A673 (cell line): ENCODE measurements at regions not wholly inside any gene's neighbourhood (a gene's known extent, or its start where the extent isn't known, plus 50 kb on each side); places are given as distances from the start of the nearest gene placed in this dataset.

Experiments used
- BruUV-seq: library from RNA; stranded (reverse); fragments of 400-500 nt; replicated peaks from 2 replicates; lab custom pipeline; 2021; lab: Mats Ljungman, UMichigan
- CTCF ChIA-PET: fragments of 300-600 bp; sonication (Branson Sonifier 250); formaldehyde crosslinking; loops from one replicate; lab custom pipeline; 2022; ENCODE audit warnings: antibody characterized with exemption; lab: Charles Lee
- POLR2A ChIA-PET: fragments of 300-600 bp; sonication (Branson Sonifier 250); formaldehyde crosslinking; loops from one replicate; lab custom pipeline; 2022; ENCODE audit warnings: antibody characterized with exemption; ENCODE audit not compliant: low non-redundant PET; lab: Charles Lee
- DNase-seq: peaks from one replicate; pipeline ENCODE4 v3.0.0-alpha.2; 2015; ENCODE audit warnings: low spot score
- H3K27ac ChIP-seq: fragments of 200-600 bp; sonication (generic); 2 replicates; pipeline ENCODE4 v1.5.1; 2016; ENCODE audit warnings: mixed run types, low read depth, mild to moderate bottlenecking, mixed read lengths, antibody characterized with exemption, low read length; ENCODE audit not compliant: poor library complexity, severe bottlenecking
- H3K27me3 ChIP-seq: fragments of 200-600 bp; sonication (generic); replicated peaks from 2 replicates; pipeline ENCODE4 v1.6.1; 2017; ENCODE audit warnings: mixed run types, low read depth, mild to moderate bottlenecking, mixed read lengths, antibody characterized with exemption, low read length; ENCODE audit not compliant: insufficient read depth, poor library complexity
- H3K36me3 ChIP-seq: fragments of 200-600 bp; sonication (generic); 2 replicates; pipeline ENCODE4 v1.6.1; 2016; ENCODE audit warnings: mixed run types, mild to moderate bottlenecking, mixed read lengths, antibody characterized with exemption, low read length; ENCODE audit not compliant: insufficient read depth, poor library complexity, severe bottlenecking
- H3K4me1 ChIP-seq: fragments of 200-600 bp; sonication (generic); 2 replicates; pipeline ENCODE4 v1.6.1; 2017; ENCODE audit warnings: mixed run types, mild to moderate bottlenecking, mixed read lengths, antibody characterized with exemption, low read length; ENCODE audit not compliant: insufficient read depth, poor library complexity, severe bottlenecking
- H3K4me3 ChIP-seq: fragments of 200-600 bp; sonication (generic); 2 replicates; pipeline ENCODE4 v1.5.1; 2016; ENCODE audit warnings: low read depth, mixed run types, mild to moderate bottlenecking, mixed read lengths, low read length; ENCODE audit not compliant: poor library complexity, severe bottlenecking
- H3K9me3 ChIP-seq: fragments of 200-600 bp; sonication (generic); 2 replicates; pipeline ENCODE4 v1.6.1; 2016; ENCODE audit warnings: mixed run types, low read depth, mild to moderate bottlenecking, mixed read lengths, antibody characterized with exemption, low read length; ENCODE audit not compliant: poor library complexity, severe bottlenecking
- CTCF ChIP-seq: fragments of 300-800, 200-600 bp; sonication (generic); conservative IDR thresholded peaks from 2 replicates; pipeline ENCODE4 v1.5.1; 2017; ENCODE audit warnings: low read depth, mild to moderate bottlenecking, antibody characterized with exemption, low read length, moderate library complexity, mixed read lengths
- EZH2 ChIP-seq: fragments of 200-600 bp; sonication (generic); IDR thresholded peaks from 2 replicates; pipeline ENCODE4 v1.6.1; 2017; ENCODE audit warnings: borderline replicate concordance, low read depth, mild to moderate bottlenecking, mixed read lengths, antibody characterized with exemption, low read length; ENCODE audit not compliant: poor library complexity, severe bottlenecking
- intact Hi-C: fragments of 100-400 bp; cut with micrococcal nuclease; formaldehyde crosslinking; loops from one replicate; pipeline ENCODE4 v1.10.0; 2022; ENCODE audit not compliant: unreplicated experiment

GRCh38 chr1:90370686-90371447 is 346.2 kb downstream of the BARHL2 start:
- Histone ChIP-seq H3K9me3 (no peaks in the 10 kb centered on the region), H3K4me1 (no peaks in the 10 kb centered on the region), H3K4me3 (no peak overlapping the region), H3K27ac (no peak overlapping the region), H3K27me3 (no peaks in the 10 kb centered on the region), H3K36me3 (no peaks in the 10 kb centered on the region)
- DNase-seq = no peak
- BruUV-seq = no TSS peak
- ChIA-PET POLR2A (no interaction called here), CTCF (no interaction called here)
- intact Hi-C loops = no loop called here
- TF ChIP-seq EZH2 = no peak
- no peak for TF ChIP-seq CTCF

- H3K27ac ChIP-seq = no peak overlapping the region
- H3K27me3 ChIP-seq = no peaks in the 10 kb centered on the region
- H3K36me3 ChIP-seq = no peaks in the 10 kb centered on the region
- H3K9me3 ChIP-seq = no peaks in the 10 kb centered on the region
- no TSS peak for BruUV-seq
- peaks cover 12% of the 10 kb centered on the region for H3K4me1 ChIP-seq
- intact Hi-C loops = no loop called here
- POLR2A ChIA-PET = no interaction called here
- DNase-seq = no peak
- TF ChIP-seq EZH2 = no peak
- no peak for TF ChIP-seq CTCF
- CTCF ChIA-PET = no interaction called here
- H3K4me3 ChIP-seq = no peak overlapping the region
Measured at GRCh38 chr1:90362163-90362562, 354.9 kb downstream of the BARHL2 start.

GRCh38 chr1:90361026-90361425 is 356.1 kb downstream of the BARHL2 start:
- H3K4me1 ChIP-seq = peaks cover 12% of the 10 kb centered on the region
- TF ChIP-seq EZH2 = no peak
- no peak for TF ChIP-seq CTCF
- no peaks in the 10 kb centered on the region for H3K9me3 ChIP-seq
- no peaks in the 10 kb centered on the region for H3K27me3 ChIP-seq
- H3K27ac ChIP-seq = no peak overlapping the region
- no peak for DNase-seq
- no peaks in the 10 kb centered on the region for H3K36me3 ChIP-seq
- intact Hi-C loops = no loop called here
- no TSS peak for BruUV-seq
- no peak overlapping the region for H3K4me3 ChIP-seq
- POLR2A ChIA-PET = no interaction called here
- CTCF ChIA-PET = no interaction called here
